ENCODE measurements at regions not wholly inside any gene's neighbourhood (a gene's known extent, or its start where the extent isn't known, plus 50 kb on each side); places are given as distances from the start of the nearest gene placed in this dataset.

DNA sequence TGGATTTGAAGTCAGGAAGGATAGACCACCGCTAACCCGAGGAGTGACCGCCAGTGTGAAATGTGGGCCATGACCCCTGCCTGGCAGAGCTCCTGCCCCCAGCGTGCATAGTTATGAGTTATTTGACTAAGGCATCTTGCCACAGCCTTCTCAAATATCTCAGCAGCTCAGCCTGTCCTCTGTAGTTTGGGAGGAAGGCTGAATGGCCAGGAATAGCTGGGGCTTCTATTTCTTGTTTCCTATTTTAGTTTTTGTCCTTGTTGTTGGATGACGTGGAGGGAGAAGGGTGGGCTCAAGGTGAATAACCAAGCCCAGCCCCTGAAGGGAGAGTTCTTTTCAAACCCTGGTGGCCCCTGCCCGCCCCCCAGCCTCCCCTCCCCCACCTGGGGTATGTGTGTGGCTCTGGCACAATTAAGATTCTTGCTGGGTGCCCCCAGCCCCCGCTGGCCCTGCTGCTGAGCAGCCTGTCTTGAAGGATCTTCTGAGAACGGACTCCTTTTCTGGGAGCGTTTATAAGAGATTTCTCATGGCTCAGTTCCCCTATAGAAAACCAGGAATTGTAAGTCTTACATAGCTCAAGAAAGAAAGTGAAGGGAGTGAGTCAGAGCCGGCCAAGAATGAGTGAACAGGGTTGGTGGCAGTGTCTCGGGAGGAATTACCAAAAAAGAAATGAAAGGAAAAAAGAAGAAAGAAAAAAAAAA lies 157.4 kb downstream of the GLI2 start:
- no peak for TF ChIP-seq CTCF (IDR thresholded peaks at IDR 0.05)
- intact Hi-C loops (cut with DNase I, micrococcal nuclease), result no loop called here

GRCh38 chr2:120893811-120894584 lies 158.3 kb downstream of the GLI2 start:
- intact Hi-C loops (cut with DNase I, micrococcal nuclease), result no loop called here
- no peaks in the 10 kb centered on the region for H3K36me3 ChIP-seq (ENCODE audit: low read depth)
- no peaks in the 10 kb centered on the region for H3K4me1 ChIP-seq (ENCODE audit: low read depth)
- H3K4me3 ChIP-seq, result no peak overlapping the region
- no peaks in the 10 kb centered on the region for H3K9me3 ChIP-seq
- ATAC-seq (no peak), DNase-seq (no peak)
- no peak for TF ChIP-seq CTCF (IDR thresholded peaks at IDR 0.05)

More for the DNA sequence above, 157.4 kb downstream of the GLI2 start:
- no peak for ATAC-seq
- H3K4me3 ChIP-seq, result no peak overlapping the region
- H3K9me3 ChIP-seq, result no peaks in the 10 kb centered on the region
- no peak for DNase-seq
- H3K36me3 ChIP-seq (ENCODE audit: low read depth), result no peaks in the 10 kb centered on the region
- H3K4me1 ChIP-seq (ENCODE audit: low read depth), result no peaks in the 10 kb centered on the region

- intact Hi-C loops (cut with DNase I, micrococcal nuclease), result no loop called here
These were observed 159.3 kb downstream of the GLI2 start for GRCh38 chr2:120894966-120895365.

GRCh38 chr2:120896126-120896525 lies 160.5 kb downstream of the GLI2 start:
- Histone ChIP-seq H3K9me3 (no peaks in the 10 kb centered on the region), H3K36me3 (ENCODE audit: low read depth) (no peaks in the 10 kb centered on the region), H3K4me1 (ENCODE audit: low read depth) (no peaks in the 10 kb centered on the region), H3K4me3 (no peak overlapping the region)
- DNase-seq (no peak), ATAC-seq (no peak)
- intact Hi-C loops (cut with DNase I, micrococcal nuclease), result no loop called here
- TF ChIP-seq CTCF (IDR thresholded peaks at IDR 0.05), result no peak

More at GRCh38 chr2:120894966-120895365, 159.3 kb downstream of the GLI2 start:
- TF ChIP-seq CTCF (IDR thresholded peaks at IDR 0.05), result no peak
- H3K36me3 ChIP-seq (ENCODE audit: low read depth), result no peaks in the 10 kb centered on the region
- ATAC-seq (no peak), DNase-seq (no peak)
- H3K4me3 ChIP-seq, result no peak overlapping the region
- no peaks in the 10 kb centered on the region for H3K4me1 ChIP-seq (ENCODE audit: low read depth)
- H3K9me3 ChIP-seq, result no peaks in the 10 kb centered on the region

- DNase-seq, result no peak
- Histone ChIP-seq H3K4me1 (ENCODE audit: low read depth) (no peaks in the 10 kb centered on the region), H3K9me3 (no peaks in the 10 kb centered on the region), H3K36me3 (ENCODE audit: low read depth) (no peaks in the 10 kb centered on the region), H3K4me3 (no peak overlapping the region)
- no peak for ATAC-seq
- TF ChIP-seq CTCF (IDR thresholded peaks at IDR 0.05), result no peak
- intact Hi-C loops (cut with DNase I, micrococcal nuclease), result no loop called here
These were observed 161.2 kb downstream of the GLI2 start for GRCh38 chr2:120896901-120897300.
